ENCODE measurements at regions not wholly inside any gene's neighbourhood (a gene's known extent, or its start where the extent isn't known, plus 50 kb on each side); places are given as distances from the start of the nearest gene placed in this dataset.
"Not testable (repeated sequence)": the region's sequence is repeated elsewhere in the genome, so short reads cannot be mapped to it uniquely, and the experiment has no call there.

DNA sequence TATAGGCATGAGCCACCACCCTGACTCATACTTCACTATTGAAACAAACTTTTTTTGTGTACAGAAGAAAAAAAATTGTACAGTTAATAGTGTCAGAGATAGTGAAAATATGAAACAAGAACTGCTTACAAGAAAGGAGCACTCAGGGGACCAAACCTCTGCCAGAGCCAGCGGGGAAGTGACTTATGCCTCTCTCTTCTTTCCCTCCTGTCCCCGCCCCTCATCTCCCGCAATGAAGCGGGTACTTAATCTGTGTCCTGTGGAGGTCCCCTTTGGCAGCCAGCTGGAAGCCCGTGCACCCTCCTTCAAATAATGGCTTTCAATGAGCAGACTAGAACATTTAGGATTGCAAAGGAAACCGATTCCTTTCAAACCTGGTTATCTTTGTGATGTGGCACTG lies 51.5 kb downstream of the PPIAL4A start:
- DNase-seq (ENCODE audit: low read depth) = not testable (repeated sequence)

DNA sequence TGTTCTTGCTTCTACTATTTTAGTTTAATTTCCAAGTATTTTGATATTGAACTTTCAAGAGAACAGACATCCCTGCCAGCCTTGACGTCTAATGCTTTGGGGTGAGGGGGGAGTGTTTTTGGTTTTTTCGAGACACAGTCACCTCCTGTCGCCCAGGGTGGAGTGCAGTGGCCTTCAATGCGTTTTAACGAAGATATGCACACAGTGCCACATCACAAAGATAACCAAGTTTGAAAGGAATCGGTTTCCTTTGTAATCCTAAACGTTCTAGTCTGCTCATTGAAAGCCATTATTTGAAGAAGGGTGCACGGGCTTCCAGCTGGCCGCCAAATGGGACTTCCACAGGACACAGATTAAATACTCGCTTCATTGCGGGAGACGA lies 52.3 kb downstream of the PPIAL4A start:
- DNase-seq (ENCODE audit: low read depth) = not testable (repeated sequence)

DNA sequence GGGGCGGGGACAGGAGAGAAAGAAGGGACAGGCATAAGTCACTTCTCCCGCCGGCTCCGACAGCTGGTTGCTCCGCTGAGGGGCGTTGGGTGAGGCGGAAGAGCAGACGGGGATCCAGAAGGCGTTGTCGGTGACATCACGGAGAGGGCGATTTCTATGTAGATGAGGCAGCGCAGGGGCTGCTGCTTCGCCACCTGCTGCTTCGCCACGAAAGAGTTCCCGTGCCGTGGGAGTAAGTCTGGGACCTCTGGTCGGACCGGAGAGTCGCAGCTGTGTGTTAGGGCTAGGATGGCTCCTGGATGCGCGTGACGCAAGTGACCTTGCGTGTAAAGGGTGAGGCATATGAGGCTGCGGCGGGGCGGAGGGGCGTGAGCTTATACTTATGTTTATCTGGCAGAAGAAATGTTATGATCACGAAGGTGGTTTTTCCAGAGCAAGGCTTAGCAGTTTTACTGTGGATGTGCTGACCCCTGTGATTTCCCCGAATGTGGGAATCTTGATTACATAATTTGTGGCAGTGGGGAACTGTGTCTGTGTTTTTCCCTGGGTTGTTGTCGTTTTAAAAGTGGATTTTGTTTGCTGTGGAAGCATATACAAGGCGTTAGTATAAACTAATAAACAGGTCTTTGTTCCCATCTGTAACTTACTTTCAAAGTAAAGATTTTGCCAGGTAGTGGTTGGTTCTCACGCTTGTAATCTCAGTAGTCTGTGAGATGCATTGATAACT lies 52.8 kb downstream of the PPIAL4A start:
- DNase-seq (ENCODE audit: low read depth) = peak; percentile 36

DNA sequence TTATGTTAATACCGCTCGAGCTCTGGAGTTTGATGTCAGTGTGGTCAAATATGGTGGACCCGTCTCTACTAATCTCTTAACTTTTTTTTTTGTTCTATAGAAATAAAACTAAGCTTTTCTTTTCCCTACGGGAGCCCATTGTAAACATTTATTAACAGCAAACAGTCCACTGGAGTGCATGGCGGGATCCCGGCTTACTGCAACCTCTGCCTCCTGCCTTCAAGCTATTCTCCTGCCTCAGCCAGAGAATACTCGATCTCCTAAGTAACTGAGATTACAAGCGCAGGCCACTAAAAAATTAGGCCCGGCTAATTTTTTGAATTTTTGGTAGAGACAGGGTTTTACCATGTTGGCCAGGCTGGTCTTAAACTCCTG lies 53.4 kb downstream of the PPIAL4A start:
- not testable (repeated sequence) for DNase-seq (ENCODE audit: low read depth)

DNA sequence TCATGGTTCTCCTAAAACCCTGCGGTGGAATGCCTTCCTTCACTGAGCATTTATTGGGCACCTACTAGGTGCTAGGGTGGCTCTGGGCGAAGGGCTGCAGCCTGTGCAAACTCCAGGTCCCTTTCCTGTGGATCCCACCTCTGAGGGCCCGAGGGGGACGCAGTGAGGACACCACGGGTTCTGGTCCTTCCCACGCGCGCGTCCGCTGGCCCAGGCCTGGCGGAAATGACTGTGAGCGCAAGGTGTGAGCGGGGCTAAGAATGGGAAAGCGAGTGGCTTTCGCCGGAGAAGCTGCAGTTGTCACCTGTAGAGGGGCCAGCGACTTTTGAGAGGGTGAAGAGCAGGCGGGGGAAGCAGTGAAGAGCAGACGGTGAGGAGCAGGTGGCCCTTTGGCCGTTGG lies 55.1 kb downstream of the PPIAL4A start:
- not testable (repeated sequence) for DNase-seq (ENCODE audit: low read depth)

DNA sequence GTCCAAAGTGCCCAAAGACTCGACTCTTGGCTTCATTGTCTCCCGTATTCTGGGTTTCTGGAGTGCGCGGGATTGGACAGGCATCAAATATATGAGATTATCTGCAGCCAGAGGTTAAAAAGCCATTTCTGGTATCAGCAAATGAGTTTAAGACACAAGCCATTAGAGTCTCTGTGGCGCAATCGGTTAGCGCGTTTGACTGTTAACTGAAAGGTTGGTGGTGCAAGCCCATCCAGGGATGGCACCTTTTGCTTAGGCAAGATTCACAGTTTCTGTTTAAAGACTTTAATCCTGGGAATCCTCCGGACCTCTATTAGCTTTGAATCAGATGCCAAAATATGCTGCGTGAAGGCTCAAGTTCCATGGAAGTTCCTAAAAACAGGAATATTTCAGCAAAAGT lies 55.6 kb downstream of the PPIAL4A start:
- DNase-seq (ENCODE audit: low read depth) = not testable (repeated sequence)

DNA sequence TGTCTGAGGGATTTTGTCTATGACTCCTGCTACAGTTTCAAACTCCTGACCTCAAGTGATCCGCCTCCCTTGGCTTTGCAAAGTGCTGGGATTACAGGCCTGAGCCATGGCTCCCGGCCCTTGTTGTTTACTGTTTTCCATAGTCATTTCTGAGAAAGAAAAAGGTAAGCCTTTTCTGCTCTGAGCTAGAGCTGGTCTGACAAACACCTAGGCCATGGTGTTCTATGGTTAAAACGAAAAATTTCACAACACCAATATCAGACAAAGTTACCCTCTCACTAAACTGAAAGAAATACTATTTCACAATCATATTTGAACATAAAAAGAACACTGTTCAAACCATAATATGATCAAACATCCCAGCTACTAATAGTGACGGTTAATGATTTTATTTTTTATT lies 57.5 kb downstream of the PPIAL4A start:
- not testable (repeated sequence) for DNase-seq (ENCODE audit: low read depth)

DNA sequence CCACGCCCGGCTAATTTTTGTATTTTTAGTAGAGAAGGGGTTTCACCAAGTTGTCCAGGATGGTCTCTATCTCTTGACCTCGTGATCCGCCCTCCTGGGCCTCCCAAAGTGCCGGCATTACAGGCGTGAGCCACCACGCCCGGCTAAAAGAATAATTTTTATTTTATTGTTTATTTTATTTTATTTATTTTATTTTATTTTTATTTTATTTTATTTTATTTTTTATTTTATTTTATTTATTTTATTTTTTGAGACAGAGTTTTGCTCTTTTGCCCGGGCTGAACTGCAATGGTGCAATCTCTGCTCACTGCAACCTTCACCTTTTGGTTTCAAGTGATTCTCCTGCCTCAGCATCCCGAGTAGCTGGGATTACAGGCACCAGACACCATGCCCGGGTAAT lies 60.2 kb downstream of the PPIAL4A start:
- not testable (repeated sequence) for DNase-seq (ENCODE audit: low read depth)

DNA sequence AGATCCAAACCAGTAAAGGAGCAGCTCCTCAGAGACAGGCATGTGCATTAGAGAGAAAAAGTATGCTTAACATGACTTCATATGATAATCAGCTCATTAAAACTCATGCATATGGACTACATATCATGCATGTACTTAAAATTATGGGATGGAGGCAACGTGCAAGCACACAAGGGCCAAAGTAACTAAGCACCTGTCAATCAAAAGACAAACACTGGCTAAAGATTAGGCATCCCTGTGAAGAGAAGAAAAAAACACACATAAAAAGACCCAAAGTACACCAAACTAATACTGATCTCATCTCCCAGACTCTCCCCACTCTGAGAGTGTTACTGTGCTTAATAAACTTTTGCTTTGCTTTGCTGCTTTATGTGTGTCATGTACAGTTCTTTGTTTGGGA lies 61.1 kb downstream of the PPIAL4A start:
- DNase-seq (ENCODE audit: low read depth) = not testable (repeated sequence)

DNA sequence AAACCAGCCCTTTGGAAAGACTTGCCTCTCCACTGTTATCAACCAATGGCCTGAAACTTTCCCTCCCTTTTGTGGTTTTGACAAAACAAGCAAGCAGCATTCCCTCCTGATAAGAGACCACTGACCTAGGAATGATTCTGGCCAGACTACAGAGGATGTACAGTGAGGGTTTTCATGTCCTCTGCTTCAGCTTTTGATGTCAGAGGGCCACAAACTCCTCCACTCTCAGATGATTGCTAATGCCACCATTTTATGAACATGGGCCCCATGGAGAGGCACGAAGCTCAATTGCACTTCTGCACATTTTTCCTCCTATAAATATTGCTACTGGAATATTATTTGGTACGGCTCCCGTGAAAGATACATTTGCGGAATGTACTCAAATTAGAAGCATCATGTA lies 61.5 kb downstream of the PPIAL4A start:
- not testable (repeated sequence) for DNase-seq (ENCODE audit: low read depth)

DNA sequence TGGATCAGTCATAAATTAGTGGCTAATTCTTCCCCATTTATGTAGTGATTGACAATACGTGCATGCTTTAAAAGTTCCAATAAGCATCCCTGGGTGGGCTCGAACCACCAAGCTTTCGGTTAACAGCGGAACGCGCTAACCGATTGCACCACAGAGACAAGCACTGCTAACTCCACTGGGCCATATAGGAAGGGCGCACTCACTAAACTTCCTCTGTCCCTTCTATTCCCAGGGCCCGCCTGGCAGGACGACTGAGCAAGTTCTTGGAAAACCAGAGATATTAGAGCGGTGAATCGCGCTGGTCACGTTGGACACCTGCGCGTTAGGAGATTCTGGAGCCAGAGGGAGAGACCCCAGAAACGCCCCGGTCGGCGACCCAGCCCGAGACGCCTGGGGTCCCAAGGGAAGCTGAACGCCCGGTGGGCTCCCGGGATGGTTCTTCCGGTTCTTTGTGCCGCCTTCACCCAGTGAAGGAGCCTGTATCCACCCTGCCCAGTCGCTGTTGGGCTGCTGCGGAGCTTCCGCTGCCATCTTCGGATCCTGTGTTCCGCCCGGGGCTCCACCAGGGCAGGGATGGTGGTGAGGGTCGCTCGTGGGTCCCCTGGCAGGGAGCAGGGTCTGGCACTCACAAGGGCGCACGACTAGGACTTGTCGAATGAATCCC lies 62.8 kb downstream of the PPIAL4A start:
- not testable (repeated sequence) for DNase-seq (ENCODE audit: low read depth)

DNA sequence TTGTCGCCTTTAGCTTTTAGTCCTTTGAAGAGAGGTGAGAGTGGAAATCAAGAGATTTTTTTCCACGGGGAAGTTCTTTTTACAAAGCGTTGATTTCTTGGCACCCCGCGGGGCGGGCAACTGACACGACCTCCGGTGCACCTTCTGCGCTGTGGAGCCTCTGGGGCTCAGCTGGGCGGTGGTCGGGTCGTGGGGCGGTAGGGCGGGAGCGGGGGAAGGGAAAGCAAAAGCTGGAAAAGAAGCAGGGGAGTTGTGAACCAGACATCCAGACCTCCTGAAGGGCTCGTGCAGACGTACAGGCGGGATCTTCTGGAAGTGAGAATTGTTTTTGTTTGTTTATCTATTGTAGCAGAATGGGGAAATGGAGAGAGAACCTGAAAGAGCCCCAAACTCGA lies 63.3 kb downstream of the PPIAL4A start:
- not testable (repeated sequence) for DNase-seq (ENCODE audit: low read depth)

DNA sequence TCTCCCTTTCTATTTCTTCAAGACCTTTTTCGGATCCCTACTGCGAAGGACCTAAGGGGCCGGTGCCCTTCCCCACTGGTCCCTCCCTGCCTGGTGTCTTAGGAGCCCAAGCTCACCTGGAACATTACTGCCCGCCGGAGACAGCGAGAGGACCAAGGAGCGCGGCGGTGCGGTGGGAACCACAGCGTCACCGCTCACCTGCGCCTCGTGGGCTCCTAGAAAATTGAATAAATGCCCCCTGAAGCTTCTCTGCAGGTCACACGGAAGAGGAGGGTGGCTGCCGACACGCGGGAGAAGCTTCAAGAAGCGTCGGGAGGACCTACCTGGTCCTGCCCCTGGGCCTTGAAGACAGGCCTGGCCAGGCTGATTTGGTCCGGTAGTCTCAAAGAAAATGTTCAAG lies 65.2 kb downstream of the PPIAL4A start:
- no peak for DNase-seq (ENCODE audit: low read depth)

DNA sequence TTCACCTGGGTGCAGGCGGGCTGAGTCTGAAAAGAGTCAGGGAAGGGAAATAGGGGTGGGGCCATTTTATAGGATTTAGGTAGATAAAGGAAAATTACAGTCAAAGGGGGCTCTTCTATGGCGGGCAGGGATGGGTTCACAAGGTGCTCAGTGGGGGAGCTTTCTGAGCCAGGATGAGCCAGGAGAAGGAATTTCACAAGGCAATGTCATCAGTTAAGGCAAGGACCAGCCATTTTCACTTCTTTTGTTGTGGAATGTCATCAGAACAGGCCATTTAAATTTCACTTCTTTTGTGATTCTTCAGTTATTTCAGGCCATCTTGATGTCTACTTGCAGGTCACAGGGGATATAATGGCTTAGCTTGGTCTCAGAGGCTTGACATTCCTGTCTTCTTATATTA lies 66.4 kb downstream of the PPIAL4A start:
- not testable (repeated sequence) for DNase-seq (ENCODE audit: low read depth)

DNA sequence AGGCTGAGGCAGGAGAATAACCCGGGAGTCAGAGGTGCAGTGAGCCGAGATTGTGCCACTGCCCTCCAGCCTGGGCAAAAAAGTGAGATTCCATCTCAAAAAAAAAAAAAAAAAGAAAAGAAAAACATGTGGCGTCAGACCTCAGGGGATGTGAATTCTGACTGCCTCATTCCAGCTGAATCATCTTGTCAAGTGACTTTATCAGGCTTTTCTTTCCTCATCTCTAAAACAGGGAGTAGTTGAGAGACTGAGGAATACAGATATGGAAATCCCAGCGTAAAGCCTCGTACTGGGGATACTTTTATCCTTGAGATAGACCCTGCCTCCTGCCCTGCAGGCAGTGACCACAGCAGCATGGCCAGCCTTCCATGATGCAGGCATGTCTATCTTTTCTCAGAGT lies 76.4 kb downstream of the PPIAL4A start:
- not testable (repeated sequence) for DNase-seq (ENCODE audit: low read depth)

DNA sequence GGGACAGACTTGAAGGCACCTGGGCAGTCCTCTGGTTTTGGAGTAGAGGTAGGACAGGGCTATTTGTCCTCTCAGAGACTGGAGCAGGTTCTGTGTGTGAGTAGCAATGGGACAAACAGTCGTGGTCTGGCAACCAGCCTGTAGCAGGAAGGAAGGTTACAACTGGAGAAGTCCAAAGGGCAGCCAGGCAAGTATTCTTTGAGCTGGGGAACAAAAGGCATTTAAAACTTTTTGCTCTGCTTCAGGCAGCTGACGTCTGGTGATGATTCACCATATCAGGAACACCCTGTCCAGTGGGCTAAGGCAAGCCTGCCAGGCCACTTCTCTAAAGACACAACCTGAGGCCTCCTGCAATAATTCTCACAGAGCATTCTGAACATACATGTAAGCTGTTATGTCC lies 83.3 kb downstream of the PPIAL4A start:
- not testable (repeated sequence) for DNase-seq (ENCODE audit: low read depth)

DNA sequence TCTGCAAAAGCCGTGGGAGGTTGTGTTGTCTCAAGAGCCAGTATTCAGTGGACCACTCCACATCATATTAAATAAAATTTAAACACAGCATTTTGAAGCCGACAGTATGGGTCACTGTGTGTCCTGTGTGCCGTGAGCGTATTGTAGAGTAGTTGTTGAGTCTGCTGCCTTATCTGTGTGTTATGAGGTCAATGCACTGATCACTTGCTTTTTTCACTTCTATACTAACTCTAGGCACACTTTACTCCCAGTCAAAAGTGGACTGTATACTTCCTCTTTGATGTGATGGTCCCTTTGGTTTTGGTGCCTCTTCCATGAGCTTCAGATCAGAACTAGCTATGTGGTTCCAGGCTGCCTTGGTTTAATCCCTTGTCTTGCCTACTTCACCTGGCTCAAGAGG lies 84.3 kb downstream of the PPIAL4A start:
- not testable (repeated sequence) for DNase-seq (ENCODE audit: low read depth)

DNA sequence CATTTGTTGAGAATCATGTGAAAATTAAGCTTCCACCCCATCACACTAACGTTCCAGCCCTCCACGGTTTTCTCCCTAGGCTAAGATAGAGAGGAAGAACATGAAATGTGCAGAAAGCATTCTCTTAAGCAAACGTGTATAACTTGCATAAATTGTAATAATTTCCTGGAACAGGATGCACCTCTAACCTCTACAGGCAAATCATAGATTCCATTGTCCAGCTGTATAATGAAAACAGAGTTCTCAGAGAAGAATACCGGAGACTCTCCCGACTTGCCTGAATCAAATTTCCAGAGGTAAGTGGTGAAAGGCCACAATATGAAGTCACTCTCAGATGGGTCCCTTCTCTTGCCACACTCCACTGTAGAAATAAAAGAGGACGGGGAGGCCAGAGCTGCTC lies 87.7 kb downstream of the PPIAL4A start:
- DNase-seq (ENCODE audit: low read depth) = not testable (repeated sequence)

DNA sequence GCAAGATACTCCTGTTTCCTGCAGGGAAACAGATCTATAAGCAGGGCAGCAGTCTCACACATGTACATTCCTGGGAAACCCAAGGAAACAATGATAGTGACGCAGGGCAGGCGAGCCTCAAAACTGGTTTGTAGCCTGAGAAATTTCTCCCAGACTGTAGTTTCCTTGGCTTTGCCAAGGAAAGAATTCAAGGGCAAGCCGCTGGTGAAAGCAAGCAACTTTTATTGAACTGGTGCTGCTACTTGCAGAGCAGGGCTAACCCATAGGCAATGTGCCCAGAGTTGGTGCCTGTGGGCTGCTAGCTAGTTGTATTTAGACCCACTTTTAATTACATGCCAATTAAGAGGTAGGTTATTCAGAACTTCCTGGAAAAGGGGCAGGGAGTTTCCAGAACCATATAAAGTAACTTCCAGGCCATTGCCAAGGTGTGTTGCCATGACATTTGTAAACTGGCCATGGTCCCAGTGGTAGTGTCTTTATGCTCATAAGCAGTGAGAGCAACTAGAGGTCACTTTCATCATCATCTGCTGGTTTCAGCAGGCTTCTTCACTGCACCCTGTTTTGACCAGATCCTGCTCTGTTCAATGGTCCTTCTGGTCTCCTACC lies 92.0 kb downstream of the PPIAL4A start:
- not testable (repeated sequence) for DNase-seq (ENCODE audit: low read depth)

DNA sequence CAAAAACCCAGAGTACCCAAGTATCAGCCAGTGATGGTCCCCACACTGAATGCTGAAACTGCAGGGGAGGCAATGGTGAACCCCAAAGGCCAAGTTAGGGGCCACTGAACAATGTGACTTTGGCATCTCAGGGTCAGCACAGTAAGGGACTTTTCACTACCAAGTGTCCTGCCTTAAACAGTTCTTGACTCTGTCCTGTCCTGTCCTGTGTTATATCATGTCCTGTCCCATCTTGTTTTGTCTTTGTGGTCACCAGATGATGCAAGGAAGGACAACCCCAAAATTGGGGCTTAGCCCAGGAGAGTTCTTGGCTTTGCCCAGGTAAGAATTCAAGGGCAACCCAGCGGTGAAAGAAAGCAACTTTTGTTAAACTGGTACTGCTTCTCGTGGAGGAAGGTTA lies 105.0 kb downstream of the PPIAL4A start:
- not testable (repeated sequence) for DNase-seq (ENCODE audit: low read depth)

DNA sequence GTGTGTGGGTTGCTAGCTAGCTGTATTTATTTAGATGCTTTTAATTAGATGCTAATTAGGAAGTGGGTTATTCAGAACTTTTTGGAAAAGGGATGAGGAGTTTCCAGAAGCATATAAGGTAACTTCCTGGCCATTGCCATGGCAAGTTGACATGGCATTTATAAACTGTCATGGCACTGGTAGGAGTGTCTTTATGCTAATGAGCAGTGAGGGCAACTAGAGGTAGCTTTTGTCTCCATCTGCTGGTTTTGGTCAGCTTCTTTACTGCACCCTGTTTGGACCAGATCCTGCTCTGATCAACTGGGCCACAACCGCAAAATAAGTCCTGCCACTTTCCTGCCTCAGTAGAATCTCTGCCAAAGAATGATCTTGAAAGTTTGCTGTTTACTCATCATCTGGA lies 105.5 kb downstream of the PPIAL4A start:
- not testable (repeated sequence) for DNase-seq (ENCODE audit: low read depth)

DNA sequence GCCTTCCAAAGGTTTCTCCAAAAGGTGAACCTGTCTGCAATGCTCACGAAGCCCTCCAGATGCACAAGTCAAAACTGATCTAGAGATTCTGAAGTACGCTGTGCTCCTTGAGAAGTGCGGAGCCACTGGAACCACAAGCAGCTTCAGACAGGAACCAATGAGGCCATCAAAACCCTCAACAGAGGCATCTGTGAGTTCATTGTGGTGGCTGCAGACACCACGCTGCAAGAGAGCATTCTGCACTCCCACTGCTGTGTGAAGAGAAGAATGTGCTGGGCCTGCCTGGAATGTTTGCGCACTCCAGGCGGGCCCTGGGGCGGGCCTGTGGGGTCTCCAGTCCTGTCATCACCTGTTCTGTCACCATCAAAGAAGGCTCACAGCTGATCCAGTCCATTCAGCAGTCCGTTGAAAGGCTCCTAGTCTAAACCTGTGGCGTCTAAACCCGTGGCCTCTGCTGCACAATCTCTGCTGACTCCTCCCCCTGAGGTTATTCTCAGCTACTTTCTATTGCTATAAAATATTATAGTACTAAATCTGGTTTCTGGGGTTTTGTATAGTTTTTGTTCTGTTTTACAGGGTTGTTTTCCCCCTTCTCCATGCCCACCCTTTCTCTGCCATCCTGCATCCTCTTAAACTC lies 111.6 kb downstream of the PPIAL4A start:
- not testable (repeated sequence) for DNase-seq (ENCODE audit: low read depth)

DNA sequence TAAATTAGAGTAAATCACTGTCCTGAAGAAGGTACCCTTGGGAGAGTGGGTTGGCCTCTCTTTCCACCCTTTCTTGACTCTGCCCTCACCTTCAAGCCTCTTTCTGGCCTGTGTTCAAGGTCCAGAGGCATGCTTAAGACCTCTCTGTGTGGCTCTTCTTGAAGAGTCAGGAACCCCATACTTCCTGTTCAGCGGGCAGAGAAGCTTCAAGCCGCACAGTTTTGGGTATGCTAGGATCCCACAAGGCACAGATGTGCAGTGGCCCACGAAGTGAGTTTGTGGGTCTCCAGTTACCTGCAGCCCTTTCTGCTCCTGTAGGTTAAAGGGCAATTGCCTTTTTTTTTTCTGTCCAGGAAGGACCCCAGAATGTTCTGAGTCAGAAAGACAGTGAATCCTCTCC lies 113.7 kb downstream of the PPIAL4A start:
- not testable (repeated sequence) for DNase-seq (ENCODE audit: low read depth)
